ENCODE measurements at regions not wholly inside any gene's neighbourhood (a gene's known extent, or its start where the extent isn't known, plus 50 kb on each side); places are given as distances from the start of the nearest gene placed in this dataset.

DNA sequence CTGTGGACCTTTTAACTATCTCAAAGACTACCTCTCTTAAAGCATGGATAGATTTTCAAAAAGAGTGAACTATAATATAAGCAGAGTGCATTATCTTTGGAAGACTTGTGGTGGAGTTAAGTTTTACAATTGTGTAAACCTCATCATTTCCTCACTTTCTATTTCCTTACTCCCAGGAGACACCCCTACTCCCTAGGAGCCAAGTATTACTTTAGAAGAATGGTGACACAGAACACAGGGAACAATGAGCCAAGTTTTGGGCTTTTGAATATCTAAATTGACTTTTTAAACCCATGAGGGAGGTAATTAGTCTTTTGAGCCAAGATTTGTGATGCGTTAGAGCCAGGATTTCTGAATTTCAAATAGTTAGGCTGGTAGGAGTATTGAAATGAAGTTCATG, 78.9 kb upstream of the UNC5C start:
- H3K9me3 ChIP-seq (replicated peaks; ENCODE audit: insufficient read depth, low read length) = no peaks in the 10 kb centered on the region
- H3K4me3 ChIP-seq (ENCODE audit: low read length) = no peak overlapping the region
- no peak overlapping the region for H3K4me2 ChIP-seq (ENCODE audit: low read depth, low read length)
- H3K27ac ChIP-seq (ENCODE audit: low read length) = no peak overlapping the region
- H3K36me3 ChIP-seq (replicated peaks; ENCODE audit: insufficient read depth, low read length) = no peaks in the 10 kb centered on the region
- TF ChIP-seq, protein P1, sequence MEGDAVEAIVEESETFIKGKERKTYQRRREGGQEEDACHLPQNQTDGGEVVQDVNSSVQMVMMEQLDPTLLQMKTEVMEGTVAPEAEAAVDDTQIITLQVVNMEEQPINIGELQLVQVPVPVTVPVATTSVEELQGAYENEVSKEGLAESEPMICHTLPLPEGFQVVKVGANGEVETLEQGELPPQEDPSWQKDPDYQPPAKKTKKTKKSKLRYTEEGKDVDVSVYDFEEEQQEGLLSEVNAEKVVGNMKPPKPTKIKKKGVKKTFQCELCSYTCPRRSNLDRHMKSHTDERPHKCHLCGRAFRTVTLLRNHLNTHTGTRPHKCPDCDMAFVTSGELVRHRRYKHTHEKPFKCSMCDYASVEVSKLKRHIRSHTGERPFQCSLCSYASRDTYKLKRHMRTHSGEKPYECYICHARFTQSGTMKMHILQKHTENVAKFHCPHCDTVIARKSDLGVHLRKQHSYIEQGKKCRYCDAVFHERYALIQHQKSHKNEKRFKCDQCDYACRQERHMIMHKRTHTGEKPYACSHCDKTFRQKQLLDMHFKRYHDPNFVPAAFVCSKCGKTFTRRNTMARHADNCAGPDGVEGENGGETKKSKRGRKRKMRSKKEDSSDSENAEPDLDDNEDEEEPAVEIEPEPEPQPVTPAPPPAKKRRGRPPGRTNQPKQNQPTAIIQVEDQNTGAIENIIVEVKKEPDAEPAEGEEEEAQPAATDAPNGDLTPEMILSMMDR (IDR thresholded peaks at IDR 0.05; ENCODE audit: low read length) = no peak
- no peaks in the 10 kb centered on the region for H3F3A ChIP-seq (ENCODE audit: insufficient read depth, low read length)
- H3K27me3 ChIP-seq (replicated peaks; ENCODE audit: insufficient read depth, low read length) = no peaks in the 10 kb centered on the region
- no peaks in the 10 kb centered on the region for H3K9me2 ChIP-seq (replicated peaks; ENCODE audit: insufficient read depth, low read length)
- no peaks in the 10 kb centered on the region for H4K20me1 ChIP-seq (ENCODE audit: insufficient read depth, low read length)
- DNase-seq = no peak
- no peaks in the 10 kb centered on the region for H3K4me1 ChIP-seq (ENCODE audit: low read length)
- no peaks in the 10 kb centered on the region for H3K79me2 ChIP-seq (ENCODE audit: low read length)
- no peak overlapping the region for H3K9ac ChIP-seq (ENCODE audit: low read length)
- no peak overlapping the region for H2AFZ ChIP-seq (ENCODE audit: low read length)

DNA sequence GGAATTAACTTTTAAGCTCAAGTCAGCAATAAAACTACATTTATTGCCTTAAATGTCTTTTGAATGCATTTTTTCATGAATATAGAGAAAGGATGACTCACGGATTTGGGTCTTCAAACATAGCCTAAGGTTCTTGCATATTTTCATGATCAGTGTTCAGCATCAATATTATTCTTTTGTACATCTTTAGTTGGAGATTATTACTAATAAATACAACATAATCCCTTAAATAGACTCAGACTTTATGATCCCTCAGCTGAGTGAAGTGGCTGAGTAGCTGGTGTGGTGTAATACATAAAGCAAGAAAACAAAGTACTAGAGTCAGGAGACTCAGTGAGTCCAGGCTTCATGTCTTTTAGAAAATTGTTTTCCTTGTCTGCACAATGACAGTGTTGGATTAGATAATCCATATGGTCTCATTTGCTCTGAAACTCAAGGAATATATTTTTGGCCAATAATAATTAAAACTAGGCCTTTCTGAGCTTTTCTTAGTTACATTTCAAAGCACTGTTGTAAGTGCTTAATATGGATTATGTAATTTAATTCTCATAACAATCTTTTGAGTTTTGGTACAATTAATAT, 78.3 kb upstream of the UNC5C start:
- TF ChIP-seq EZH2phosphoT487 (IDR thresholded peaks at IDR 0.05; ENCODE audit: low read length) = no peak
- TF ChIP-seq EZH2 (optimal IDR thresholded peaks at IDR 0.05; ENCODE audit: low read depth, low read length) = no peak
- TF ChIP-seq, protein P1 (IDR thresholded peaks at IDR 0.05; ENCODE audit: low read length) = no peak

DNA sequence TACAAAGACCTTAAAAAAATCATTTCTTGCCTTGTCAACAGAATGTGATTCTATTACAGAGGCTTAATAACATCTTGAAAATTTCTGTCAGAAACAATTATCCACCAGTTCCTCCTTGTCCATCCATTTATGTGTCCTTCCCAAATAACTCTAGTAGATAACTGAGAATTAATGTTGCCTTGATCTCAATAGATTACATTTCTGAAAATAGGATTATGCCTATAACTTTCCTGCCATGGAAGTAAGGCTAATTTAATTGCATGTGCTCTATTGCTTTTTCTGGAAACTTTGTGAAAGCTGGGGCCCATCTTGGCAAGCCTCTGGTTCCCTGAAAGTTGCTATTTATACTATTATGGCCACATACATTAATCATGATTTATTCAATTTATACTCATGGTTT, 76.2 kb upstream of the UNC5C start:
- TF ChIP-seq, protein P1 (IDR thresholded peaks at IDR 0.05; ENCODE audit: low read length) = no peak
- no peak overlapping the region for H2AFZ ChIP-seq (ENCODE audit: low read length)
- H3F3A ChIP-seq (ENCODE audit: insufficient read depth, low read length) = no peaks in the 10 kb centered on the region
- no peak for DNase-seq
- no peaks in the 10 kb centered on the region for H3K9me2 ChIP-seq (replicated peaks; ENCODE audit: insufficient read depth, low read length)
- no peaks in the 10 kb centered on the region for H3K27me3 ChIP-seq (replicated peaks; ENCODE audit: insufficient read depth, low read length)
- no peak overlapping the region for H3K4me3 ChIP-seq (ENCODE audit: low read length)
- H3K9me3 ChIP-seq (replicated peaks; ENCODE audit: insufficient read depth, low read length) = no peaks in the 10 kb centered on the region
- no peak overlapping the region for H3K4me2 ChIP-seq (ENCODE audit: low read depth, low read length)
- no peaks in the 10 kb centered on the region for H4K20me1 ChIP-seq (ENCODE audit: insufficient read depth, low read length)
- H3K4me1 ChIP-seq (ENCODE audit: low read length) = no peaks in the 10 kb centered on the region
- no peaks in the 10 kb centered on the region for H3K79me2 ChIP-seq (ENCODE audit: low read length)
- no peak overlapping the region for H3K27ac ChIP-seq (ENCODE audit: low read length)
- no peak overlapping the region for H3K9ac ChIP-seq (ENCODE audit: low read length)
- no peaks in the 10 kb centered on the region for H3K36me3 ChIP-seq (replicated peaks; ENCODE audit: insufficient read depth, low read length)

More for the DNA sequence above, 78.3 kb upstream of the UNC5C start:
- no peak overlapping the region for H3K9ac ChIP-seq (ENCODE audit: low read length)
- no peaks in the 10 kb centered on the region for H3K9me2 ChIP-seq (replicated peaks; ENCODE audit: insufficient read depth, low read length)
- no peaks in the 10 kb centered on the region for H3K27me3 ChIP-seq (replicated peaks; ENCODE audit: insufficient read depth, low read length)
- no peaks in the 10 kb centered on the region for H3F3A ChIP-seq (ENCODE audit: insufficient read depth, low read length)
- no peaks in the 10 kb centered on the region for H4K20me1 ChIP-seq (ENCODE audit: insufficient read depth, low read length)
- no peaks in the 10 kb centered on the region for H3K9me3 ChIP-seq (replicated peaks; ENCODE audit: insufficient read depth, low read length)
- H3K4me1 ChIP-seq (ENCODE audit: low read length) = no peaks in the 10 kb centered on the region
- no peak overlapping the region for H2AFZ ChIP-seq (ENCODE audit: low read length)
- no peaks in the 10 kb centered on the region for H3K36me3 ChIP-seq (replicated peaks; ENCODE audit: insufficient read depth, low read length)
- no peak for DNase-seq
- H3K79me2 ChIP-seq (ENCODE audit: low read length) = no peaks in the 10 kb centered on the region
- no peak overlapping the region for H3K4me2 ChIP-seq (ENCODE audit: low read depth, low read length)
- no peak overlapping the region for H3K27ac ChIP-seq (ENCODE audit: low read length)
- H3K4me3 ChIP-seq (ENCODE audit: low read length) = no peak overlapping the region

Data from MM.1S (cell line).